CD4-positive, alpha-beta T cell (primary cell): ENCODE measurements at regions not wholly inside any gene's neighbourhood (a gene's known extent, or its start where the extent isn't known, plus 50 kb on each side); places are given as distances from the start of the nearest gene placed in this dataset.

ENCODE experiments used
- ATAC-seq: fragments of 200-7000 bp; cut with Tn5 transposase; one replicate; pipeline ENCODE4 v1.10.0; 2022; ENCODE audit warnings: mild to moderate bottlenecking; ENCODE audit not compliant: poor library complexity
- CTCF ChIA-PET: fragments of 350-600 bp; sonication (Branson Sonifier 250); formaldehyde crosslinking; loops from one replicate; lab custom pipeline; 2021; ENCODE audit warnings: antibody characterized with exemption, inconsistent platforms; lab: Charles Lee
- POLR2A ChIA-PET: fragments of 350-600 bp; sonication (Branson Sonifier 250); formaldehyde crosslinking; loops from one replicate; lab custom pipeline; 2021; ENCODE audit warnings: antibody characterized with exemption, inconsistent platforms; lab: Charles Lee
- DNase-seq, 14 experiments: peaks; one replicate each; pipeline ENCODE4 v3.0.0-alpha.2; 2013 to 2020; ENCODE audit warnings: mixed read lengths in 2 of 14
- H3K27ac ChIP-seq, 2 donors: one replicate each; pipeline versions ENCODE4 v1.5.1 to v1.7.0; 2013; ENCODE audit warnings: low read length in 2 of 2, low read depth in 1 of 2, mild to moderate bottlenecking in 1 of 2
- H3K27me3 ChIP-seq, 2 experiments: 1 replicate in 1 of 2; 2 replicates in 1 of 2; pipeline versions ENCODE4 v1.6.1 to v1.7.0; 2013; ENCODE audit warnings: low read length in 2 of 2, control low read depth in 1 of 2, mild to moderate bottlenecking in 1 of 2, moderate library complexity in 1 of 2; ENCODE audit not compliant: insufficient read depth in 2 of 2, control insufficient read depth in 1 of 2
- H3K36me3 ChIP-seq: one replicate; pipeline ENCODE4 v1.6.1; 2013; ENCODE audit warnings: low read length, control low read depth; ENCODE audit not compliant: insufficient read depth
- H3K4me1 ChIP-seq: one replicate; pipeline ENCODE4 v1.6.1; 2013; ENCODE audit warnings: low read length, control low read depth; ENCODE audit not compliant: insufficient read depth
- H3K4me3 ChIP-seq: one replicate; pipeline ENCODE4 v1.5.1; 2013; ENCODE audit warnings: mild to moderate bottlenecking, low read length, moderate library complexity
- H3K9me3 ChIP-seq, 2 experiments: 1 replicate in 1 of 2; 2 replicates in 1 of 2; pipeline versions ENCODE4 v1.6.1 to v1.7.0; 2013; ENCODE audit warnings: low read length in 2 of 2, mild to moderate bottlenecking in 2 of 2, control low read depth in 1 of 2, moderate library complexity in 1 of 2; ENCODE audit not compliant: control insufficient read depth in 1 of 2, insufficient read depth in 1 of 2
- H3K27ac Mint-ChIP-seq: one replicate; pipeline ENCODE4 v1.8.0; 2020; ENCODE audit warnings: mixed read lengths
- H3K27me3 Mint-ChIP-seq: one replicate; pipeline ENCODE4 v1.8.0; 2021; ENCODE audit warnings: mixed read lengths
- H3K36me3 Mint-ChIP-seq: one replicate; pipeline ENCODE4 v1.8.0; 2021; ENCODE audit warnings: low read depth, mixed read lengths
- H3K4me1 Mint-ChIP-seq: one replicate; pipeline ENCODE4 v1.8.0; 2021; ENCODE audit warnings: low read depth, mixed read lengths
- H3K4me3 Mint-ChIP-seq: one replicate; pipeline ENCODE4 v1.8.0; 2020; ENCODE audit warnings: mild to moderate bottlenecking, mixed read lengths
- H3K9me3 Mint-ChIP-seq: one replicate; pipeline ENCODE4 v1.8.0; 2020; ENCODE audit warnings: mixed read lengths
- intact Hi-C, 2 experiments: fragments of 100-400 bp; cut with DNase I in 1 of 2; cut with micrococcal nuclease in 1 of 2; formaldehyde crosslinking; loops; one replicate each; pipeline versions ENCODE4 v1.15.1 to v1.9.0; 2023 to 2025; cut with DNase I, micrococcal nuclease
- TF ChIP-seq, protein P1 (sequence below): fragments of 200-600 bp; IDR thresholded peaks from one replicate; pipeline ENCODE4 v1.8.0; 2022; ENCODE audit warnings: antibody characterized with exemption, mild to moderate bottlenecking

DNA sequence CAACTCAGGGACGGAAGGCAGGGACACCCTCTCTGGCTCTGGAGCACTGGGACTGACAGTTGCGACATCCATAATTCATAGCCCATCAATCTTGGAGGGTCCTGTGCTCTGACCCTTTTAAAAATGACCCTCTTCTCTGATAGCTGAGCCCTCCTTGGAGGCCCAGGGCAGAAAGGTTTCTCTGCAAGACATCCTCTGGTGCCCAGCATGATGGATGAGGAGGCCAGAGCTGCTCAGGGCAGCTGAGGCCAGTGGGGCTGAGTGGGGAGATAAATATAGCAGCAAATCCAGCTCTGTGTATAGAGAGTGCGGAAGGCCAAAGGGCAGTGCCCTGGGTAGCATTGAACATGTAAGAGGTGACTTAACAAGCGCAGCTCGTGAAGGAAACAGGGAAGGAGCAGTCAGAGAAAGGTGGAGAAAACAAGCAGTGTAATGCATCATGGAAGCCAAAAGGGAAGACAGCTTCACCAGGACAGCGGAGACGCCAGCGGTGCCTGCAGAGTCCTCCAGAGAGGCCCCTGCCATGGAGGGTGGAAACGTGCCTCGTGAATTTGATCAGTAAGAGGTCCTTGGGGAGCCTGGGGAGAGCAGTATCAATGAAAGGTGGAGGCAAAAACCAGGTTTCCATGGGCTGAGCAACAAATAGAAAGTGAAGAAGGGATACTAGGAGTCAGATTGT is 50.4 kb upstream of the FMOD start:
- H3K4me1 Mint-ChIP-seq = no peaks in the 10 kb centered on the region
- ChIA-PET POLR2A (no interaction called here), CTCF (interaction anchor here (1.2 kb wide), 1 partner anchor 134 kb away, joined by 3 read pairs; no protein-coding TSS in a partner anchor)
- no peaks in the 10 kb centered on the region for H3K9me3 Mint-ChIP-seq
- intact Hi-C loops = no loop called here
- H3K27ac Mint-ChIP-seq = no peak overlapping the region
- Histone ChIP-seq H3K4me1 (no peaks in the 10 kb centered on the region), H3K36me3 (no peaks in the 10 kb centered on the region), H3K4me3 (no peak overlapping the region), H3K9me3 (no peaks in the 10 kb centered on the region), H3K27me3 (peaks cover 5 to 17% of the 10 kb centered on the region in 2 experiments), H3K27ac (no peak overlapping the region)
- no peak overlapping the region for H3K4me3 Mint-ChIP-seq
- DNase-seq (no peak), ATAC-seq (no peak)
- H3K27me3 Mint-ChIP-seq = peaks cover 44% of the 10 kb centered on the region
- H3K36me3 Mint-ChIP-seq = no peaks in the 10 kb centered on the region
- TF ChIP-seq, protein P1, sequence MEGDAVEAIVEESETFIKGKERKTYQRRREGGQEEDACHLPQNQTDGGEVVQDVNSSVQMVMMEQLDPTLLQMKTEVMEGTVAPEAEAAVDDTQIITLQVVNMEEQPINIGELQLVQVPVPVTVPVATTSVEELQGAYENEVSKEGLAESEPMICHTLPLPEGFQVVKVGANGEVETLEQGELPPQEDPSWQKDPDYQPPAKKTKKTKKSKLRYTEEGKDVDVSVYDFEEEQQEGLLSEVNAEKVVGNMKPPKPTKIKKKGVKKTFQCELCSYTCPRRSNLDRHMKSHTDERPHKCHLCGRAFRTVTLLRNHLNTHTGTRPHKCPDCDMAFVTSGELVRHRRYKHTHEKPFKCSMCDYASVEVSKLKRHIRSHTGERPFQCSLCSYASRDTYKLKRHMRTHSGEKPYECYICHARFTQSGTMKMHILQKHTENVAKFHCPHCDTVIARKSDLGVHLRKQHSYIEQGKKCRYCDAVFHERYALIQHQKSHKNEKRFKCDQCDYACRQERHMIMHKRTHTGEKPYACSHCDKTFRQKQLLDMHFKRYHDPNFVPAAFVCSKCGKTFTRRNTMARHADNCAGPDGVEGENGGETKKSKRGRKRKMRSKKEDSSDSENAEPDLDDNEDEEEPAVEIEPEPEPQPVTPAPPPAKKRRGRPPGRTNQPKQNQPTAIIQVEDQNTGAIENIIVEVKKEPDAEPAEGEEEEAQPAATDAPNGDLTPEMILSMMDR = no peak

DNA sequence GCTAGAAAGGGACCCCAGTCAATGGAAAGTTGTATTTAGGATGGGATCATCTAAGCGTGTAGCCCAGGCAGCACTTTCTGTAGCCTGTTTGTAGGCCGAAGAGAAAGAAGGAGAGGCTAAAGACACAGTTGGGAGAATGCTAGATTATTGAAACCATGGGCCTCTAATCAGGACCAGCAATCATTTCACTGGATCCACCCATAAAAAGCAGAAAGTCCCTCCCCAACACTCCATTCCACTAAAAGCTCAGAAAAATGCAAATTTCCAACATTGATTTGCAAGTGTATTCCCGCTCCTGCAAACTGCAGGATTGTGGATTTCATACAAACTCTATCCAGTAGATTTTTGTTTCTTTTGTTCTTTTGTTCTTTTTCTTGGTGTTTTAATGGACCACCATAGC is 51.2 kb upstream of the FMOD start:
- Mint-ChIP-seq H3K4me3 (no peak overlapping the region), H3K4me1 (no peaks in the 10 kb centered on the region), H3K27ac (no peak overlapping the region), H3K9me3 (no peaks in the 10 kb centered on the region), H3K27me3 (peaks cover 40% of the 10 kb centered on the region), H3K36me3 (no peaks in the 10 kb centered on the region)
- DNase-seq (no peak), ATAC-seq (no peak)
- Histone ChIP-seq H3K4me3 (no peak overlapping the region), H3K27me3 (peaks cover 5 to 21% of the 10 kb centered on the region in 2 experiments), H3K9me3 (no peaks in the 10 kb centered on the region), H3K4me1 (no peaks in the 10 kb centered on the region), H3K36me3 (no peaks in the 10 kb centered on the region), H3K27ac (no peak overlapping the region)
- intact Hi-C loops = no loop called here
- ChIA-PET CTCF (interaction anchor here (1.5 kb wide), 1 partner anchor 135 kb away, joined by 3 read pairs; no protein-coding TSS in a partner anchor), POLR2A (no interaction called here)
- TF ChIP-seq, protein P1 = no peak

DNA sequence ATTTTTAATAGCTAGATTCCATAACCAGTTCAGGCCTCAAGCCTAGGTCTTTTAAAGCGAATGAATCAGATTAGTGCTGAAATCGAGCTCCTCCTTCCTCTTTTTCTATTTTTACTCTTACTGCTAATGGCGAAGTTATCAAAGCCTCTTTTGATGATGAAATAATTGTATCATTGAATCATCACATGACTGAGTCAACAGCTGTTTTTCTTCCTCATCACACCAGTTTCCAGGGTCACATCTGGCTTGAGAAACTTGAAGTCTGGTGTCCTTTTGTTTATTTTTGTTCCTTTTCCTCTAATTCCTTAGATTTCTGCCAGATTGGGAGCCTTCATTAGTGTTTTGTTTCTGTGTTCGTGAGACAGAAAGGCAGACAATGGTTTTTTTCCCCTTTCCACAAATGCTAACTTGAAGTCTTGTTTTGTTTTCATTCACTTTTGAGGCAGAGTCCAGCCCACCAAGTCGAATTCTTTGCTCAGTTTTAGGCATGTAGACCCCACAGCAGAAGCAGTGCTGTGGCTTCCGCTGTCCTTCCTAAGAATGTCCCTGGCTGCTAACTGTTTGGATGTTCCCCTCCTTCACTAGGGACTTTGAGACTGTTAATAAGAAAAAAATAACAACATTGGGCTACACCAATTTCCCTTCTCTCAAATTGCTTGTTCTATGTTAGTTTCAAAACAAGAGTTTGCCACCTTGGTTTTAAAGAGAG is 51.9 kb upstream of the FMOD start:
- H3K4me3 Mint-ChIP-seq = no peak overlapping the region
- no peaks in the 10 kb centered on the region for H3K4me1 Mint-ChIP-seq
- POLR2A ChIA-PET = no interaction called here

More for the DNA sequence above, 51.9 kb upstream of the FMOD start:
- no peak overlapping the region for H3K4me3 ChIP-seq
- H3K36me3 Mint-ChIP-seq = no peaks in the 10 kb centered on the region
- H3K27ac ChIP-seq = no peak overlapping the region
- CTCF ChIA-PET = interaction anchor here (1.5 kb wide), 1 partner anchor 135 kb away, joined by 3 read pairs; no protein-coding TSS in a partner anchor
- no peaks in the 10 kb centered on the region for H3K9me3 Mint-ChIP-seq
- peaks cover 0 to 17% of the 10 kb centered on the region in 2 experiments for H3K27me3 ChIP-seq
- peaks cover 38% of the 10 kb centered on the region for H3K27me3 Mint-ChIP-seq
- no peak for ATAC-seq
- no peak overlapping the region for H3K27ac Mint-ChIP-seq
- H3K9me3 ChIP-seq = no peaks in the 10 kb centered on the region
- DNase-seq = peak in 3 of 14 experiments; percentile 17 to 56 (median 45)
- intact Hi-C loops = no loop called here
- no peaks in the 10 kb centered on the region for H3K36me3 ChIP-seq
- no peaks in the 10 kb centered on the region for H3K4me1 ChIP-seq
- TF ChIP-seq, protein P1 = no peak
